Progenitor cell of endocrine pancreas (in vitro differentiated cells): ENCODE measurements at regions not wholly inside any gene's neighbourhood (a gene's known extent, or its start where the extent isn't known, plus 50 kb on each side); places are given as distances from the start of the nearest gene placed in this dataset.

ENCODE experiments used
- DNase-seq: peaks from one replicate; pipeline ENCODE4 v3.0.0; 2021; ENCODE audit warnings: low spot score; ENCODE audit not compliant: unreplicated experiment
- H3K27ac Mint-ChIP-seq: 2 replicates; pipeline ENCODE4 v1.8.0; 2021; ENCODE audit warnings: mild to moderate bottlenecking, moderate library complexity, mixed read lengths
- H3K27me3 Mint-ChIP-seq: 2 replicates; pipeline ENCODE4 v1.8.0; 2021; ENCODE audit warnings: mixed read lengths
- H3K36me3 Mint-ChIP-seq: 2 replicates; pipeline ENCODE4 v1.8.0; 2022; ENCODE audit warnings: mixed read lengths; ENCODE audit not compliant: insufficient read depth
- H3K4me1 Mint-ChIP-seq: 2 replicates; pipeline ENCODE4 v1.8.0; 2021; ENCODE audit warnings: low read depth, mixed read lengths
- H3K4me3 Mint-ChIP-seq: 2 replicates; pipeline ENCODE4 v1.8.0; 2021; ENCODE audit warnings: low read depth, mild to moderate bottlenecking, moderate library complexity, mixed read lengths
- H3K9me3 Mint-ChIP-seq: 2 replicates; pipeline ENCODE4 v1.8.0; 2021; ENCODE audit warnings: low read depth, mixed read lengths
- CTCF ChIP-seq: fragments of 200-600 bp; sonication (generic); IDR thresholded peaks from one replicate; pipeline ENCODE4 v1.5.0; 2021; ENCODE audit warnings: antibody characterized with exemption, mild to moderate bottlenecking; ENCODE audit not compliant: unreplicated experiment

DNA sequence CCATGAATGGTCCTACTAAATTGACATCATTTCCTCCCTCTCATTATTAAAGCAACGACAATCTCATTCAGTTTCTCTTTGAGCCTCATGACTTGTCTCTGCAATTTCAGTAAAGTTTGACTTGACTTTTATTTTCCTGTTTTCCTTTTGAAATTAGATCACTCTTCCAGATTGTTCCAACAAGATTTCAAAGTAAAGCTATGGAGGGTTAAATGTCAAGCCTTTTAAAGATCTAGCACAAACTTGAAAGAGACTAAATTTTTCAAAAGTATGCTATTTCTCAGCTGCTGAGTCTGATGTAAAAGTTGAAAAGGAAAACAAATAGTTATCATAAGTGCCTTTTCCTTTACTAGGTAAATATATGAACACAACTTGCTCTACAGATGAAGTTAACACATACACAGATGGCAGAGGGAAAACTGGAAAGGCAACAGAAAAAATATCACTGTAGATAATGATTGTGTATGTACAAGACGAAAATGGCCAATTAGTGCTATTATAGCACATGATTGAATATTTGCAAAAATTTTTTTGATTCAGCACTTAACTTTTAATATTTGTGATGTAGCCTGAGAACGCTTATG lies 200.6 kb downstream of the WDR11 start:
- H3K9me3 Mint-ChIP-seq: peaks cover 10% of the 10 kb centered on the region
- no peak for TF ChIP-seq CTCF
- no peaks in the 10 kb centered on the region for H3K4me1 Mint-ChIP-seq
- no peak overlapping the region for H3K27ac Mint-ChIP-seq
- no peak for DNase-seq
- no peaks in the 10 kb centered on the region for H3K36me3 Mint-ChIP-seq
- no peaks in the 10 kb centered on the region for H3K27me3 Mint-ChIP-seq
- no peak overlapping the region for H3K4me3 Mint-ChIP-seq

- H3K4me1 Mint-ChIP-seq: no peaks in the 10 kb centered on the region
- no peak overlapping the region for H3K4me3 Mint-ChIP-seq
- peaks cover 3% of the 10 kb centered on the region for H3K9me3 Mint-ChIP-seq
- H3K27ac Mint-ChIP-seq: no peak overlapping the region
- no peak for DNase-seq
- no peaks in the 10 kb centered on the region for H3K27me3 Mint-ChIP-seq
- TF ChIP-seq CTCF: no peak
- no peaks in the 10 kb centered on the region for H3K36me3 Mint-ChIP-seq
Measured at GRCh38 chr10:121053151-121053550, 202.0 kb downstream of the WDR11 start.

DNA sequence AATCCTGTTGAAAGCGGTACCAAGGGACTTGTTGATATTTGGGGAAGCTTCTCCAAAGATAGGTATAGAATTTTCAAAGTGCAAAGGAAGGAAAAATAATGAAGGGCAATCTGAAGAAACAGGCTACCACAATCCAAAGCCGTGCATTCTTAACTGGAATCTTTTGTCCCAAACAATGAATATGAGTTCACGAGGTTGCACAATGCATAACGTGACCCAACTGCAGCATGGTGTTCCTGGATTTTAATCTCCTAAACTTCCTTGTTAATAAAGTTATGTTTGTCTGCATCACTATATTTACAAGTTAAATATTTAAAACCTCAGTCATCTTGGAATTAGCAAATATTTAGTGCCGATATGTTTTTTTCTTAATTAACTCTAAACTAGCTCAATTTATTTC lies 203.7 kb downstream of the WDR11 start:
- Mint-ChIP-seq H3K36me3 (no peaks in the 10 kb centered on the region), H3K27ac (no peak overlapping the region), H3K4me3 (no peak overlapping the region), H3K27me3 (peaks cover 3% of the 10 kb centered on the region), H3K9me3 (peaks cover 3% of the 10 kb centered on the region), H3K4me1 (no peaks in the 10 kb centered on the region)
- DNase-seq: no peak
- no peak for TF ChIP-seq CTCF

- Mint-ChIP-seq H3K4me3 (no peak overlapping the region), H3K36me3 (no peaks in the 10 kb centered on the region), H3K27me3 (peaks cover 3% of the 10 kb centered on the region), H3K9me3 (no peaks in the 10 kb centered on the region), H3K4me1 (no peaks in the 10 kb centered on the region), H3K27ac (no peak overlapping the region)
- no peak for TF ChIP-seq CTCF
- DNase-seq: no peak
Measured at GRCh38 chr10:121057269-121057668, 206.1 kb downstream of the WDR11 start.

- Mint-ChIP-seq H3K27ac (no peak overlapping the region), H3K4me3 (no peak overlapping the region)
Measured at GRCh38 chr10:121058082-121058481, 206.9 kb downstream of the WDR11 start.

More at GRCh38 chr10:121058082-121058481, 206.9 kb downstream of the WDR11 start:
- no peak for TF ChIP-seq CTCF
- Mint-ChIP-seq H3K4me1 (peaks cover 2% of the 10 kb centered on the region), H3K9me3 (no peaks in the 10 kb centered on the region), H3K36me3 (no peaks in the 10 kb centered on the region), H3K27me3 (peaks cover 3% of the 10 kb centered on the region)
- DNase-seq: no peak
